Activated T-cell treated with anti-CD3 and anti-CD28 coated beads, Interleukin-2, amount 50 U/mL, for 72 hours (primary cell): ENCODE measurements at regions not wholly inside any gene's neighbourhood (a gene's known extent, or its start where the extent isn't known, plus 50 kb on each side); places are given as distances from the start of the nearest gene placed in this dataset.

Experiments
- ATAC-seq, 2 donors: fragments of 150-1000 bp; cut with Tn5 transposase; replicated peaks in 1 of 2; 2 replicates each; pipeline ENCODE4 v1.10.0; 2021; ENCODE audit warnings: moderate library complexity in 2 of 2, mild to moderate bottlenecking in 1 of 2
- DNase-seq, 2 donors: peaks; one replicate each; pipeline ENCODE4 v3.0.0; 2021 to 2022; ENCODE audit warnings: mixed read lengths in 1 of 2
- H3K27ac Mint-ChIP-seq: one replicate; pipeline ENCODE4 v1.8.0; 2022; ENCODE audit warnings: mild to moderate bottlenecking, moderate library complexity, mixed read lengths
- H3K27me3 Mint-ChIP-seq: one replicate; pipeline ENCODE4 v1.8.0; 2022; ENCODE audit warnings: low read depth, mixed read lengths
- H3K36me3 Mint-ChIP-seq, 2 donors: one replicate each; pipeline ENCODE4 v1.8.0; 2022; ENCODE audit warnings: mixed read lengths in 2 of 2, mild to moderate bottlenecking in 1 of 2; ENCODE audit not compliant: insufficient read depth in 2 of 2
- H3K4me1 Mint-ChIP-seq: one replicate; pipeline ENCODE4 v1.8.0; 2022; ENCODE audit warnings: low read depth, mixed read lengths
- H3K4me3 Mint-ChIP-seq, 2 donors: one replicate each; pipeline ENCODE4 v1.8.0; 2022; ENCODE audit warnings: mild to moderate bottlenecking in 2 of 2, mixed read lengths in 2 of 2, moderate library complexity in 2 of 2
- H3K9me3 Mint-ChIP-seq, 2 donors: one replicate each; pipeline ENCODE4 v1.8.0; 2022; ENCODE audit warnings: mixed read lengths in 2 of 2

- Mint-ChIP-seq H3K27ac (no peak overlapping the region), H3K27me3 (peaks cover 2% of the 10 kb centered on the region), H3K4me1 (no peaks in the 10 kb centered on the region), H3K36me3 (no peaks in the 10 kb centered on the region), H3K4me3 (no peak overlapping the region), H3K9me3 (no peaks in the 10 kb centered on the region)
- DNase-seq (no peak), ATAC-seq (no peak)
These were observed 189.4 kb upstream of the CHRNA7 start for GRCh38 chr15:31840849-31841476.

GRCh38 chr15:31842532-31843195 is 187.7 kb upstream of the CHRNA7 start:
- ATAC-seq = no peak
- H3K4me1 Mint-ChIP-seq = no peaks in the 10 kb centered on the region

GRCh38 chr15:31843426-31844055 is 186.8 kb upstream of the CHRNA7 start:
- Mint-ChIP-seq H3K4me1 (no peaks in the 10 kb centered on the region), H3K36me3 (no peaks in the 10 kb centered on the region), H3K9me3 (no peaks in the 10 kb centered on the region), H3K27ac (no peak overlapping the region), H3K4me3 (no peak overlapping the region), H3K27me3 (peaks cover 20% of the 10 kb centered on the region)
- ATAC-seq (no peak), DNase-seq (no peak)

More at GRCh38 chr15:31842532-31843195, 187.7 kb upstream of the CHRNA7 start:
- no peak for DNase-seq
- Mint-ChIP-seq H3K36me3 (no peaks in the 10 kb centered on the region), H3K4me3 (no peak overlapping the region), H3K9me3 (no peaks in the 10 kb centered on the region), H3K27ac (no peak overlapping the region), H3K27me3 (peaks cover 19% of the 10 kb centered on the region)

GRCh38 chr15:31845791-31846190 is 184.5 kb upstream of the CHRNA7 start:
- H3K4me3 Mint-ChIP-seq = no peak overlapping the region
- no peaks in the 10 kb centered on the region for H3K4me1 Mint-ChIP-seq
- DNase-seq = no peak
- no peaks in the 10 kb centered on the region for H3K36me3 Mint-ChIP-seq
- no peak overlapping the region for H3K27ac Mint-ChIP-seq
- peaks cover 2 to 3% of the 10 kb centered on the region in 2 donors for H3K9me3 Mint-ChIP-seq
- ATAC-seq = no peak
- peaks cover 20% of the 10 kb centered on the region for H3K27me3 Mint-ChIP-seq

- no peak for ATAC-seq
- H3K27me3 Mint-ChIP-seq = peaks cover 20% of the 10 kb centered on the region
- no peaks in the 10 kb centered on the region for H3K4me1 Mint-ChIP-seq
- no peak overlapping the region for H3K4me3 Mint-ChIP-seq
- H3K9me3 Mint-ChIP-seq = peaks cover 5 to 7% of the 10 kb centered on the region in 2 donors
- DNase-seq = no peak
- H3K36me3 Mint-ChIP-seq = no peaks in the 10 kb centered on the region
- no peak overlapping the region for H3K27ac Mint-ChIP-seq
These were observed 182.4 kb upstream of the CHRNA7 start for GRCh38 chr15:31847961-31848360.

GRCh38 chr15:31848621-31849020 is 181.7 kb upstream of the CHRNA7 start:
- H3K27ac Mint-ChIP-seq = no peak overlapping the region
- ATAC-seq (no peak), DNase-seq (no peak)
- no peaks in the 10 kb centered on the region for H3K4me1 Mint-ChIP-seq
- peaks cover 5 to 7% of the 10 kb centered on the region in 2 donors for H3K9me3 Mint-ChIP-seq
- H3K4me3 Mint-ChIP-seq = no peak overlapping the region
- H3K27me3 Mint-ChIP-seq = peaks cover 20% of the 10 kb centered on the region
- H3K36me3 Mint-ChIP-seq = no peaks in the 10 kb centered on the region

GRCh38 chr15:31852933-31853799 is 177.1 kb upstream of the CHRNA7 start:
- Mint-ChIP-seq H3K36me3 (no peaks in the 10 kb centered on the region), H3K9me3 (peaks cover 7 to 10% of the 10 kb centered on the region in 2 donors), H3K27me3 (peaks cover 7% of the 10 kb centered on the region), H3K4me3 (no peak overlapping the region), H3K4me1 (no peaks in the 10 kb centered on the region), H3K27ac (no peak overlapping the region)
- DNase-seq (no peak), ATAC-seq (no peak)

- peaks cover 7% of the 10 kb centered on the region for H3K27me3 Mint-ChIP-seq
- DNase-seq = no peak
- no peaks in the 10 kb centered on the region for H3K36me3 Mint-ChIP-seq
- no peak overlapping the region for H3K4me3 Mint-ChIP-seq
- H3K4me1 Mint-ChIP-seq = no peaks in the 10 kb centered on the region
- H3K27ac Mint-ChIP-seq = no peak overlapping the region
- peaks cover 2 to 3% of the 10 kb centered on the region in 2 donors for H3K9me3 Mint-ChIP-seq
- ATAC-seq = no peak
These were observed 173.7 kb upstream of the CHRNA7 start for GRCh38 chr15:31856581-31856980.

- DNase-seq = no peak
- peaks cover 7% of the 10 kb centered on the region for H3K27me3 Mint-ChIP-seq
- no peaks in the 10 kb centered on the region for H3K4me1 Mint-ChIP-seq
- peaks cover 2 to 3% of the 10 kb centered on the region in 2 donors for H3K9me3 Mint-ChIP-seq
- H3K27ac Mint-ChIP-seq = no peak overlapping the region
- no peaks in the 10 kb centered on the region for H3K36me3 Mint-ChIP-seq
- ATAC-seq = no peak
- no peak overlapping the region for H3K4me3 Mint-ChIP-seq
These were observed 173.1 kb upstream of the CHRNA7 start for GRCh38 chr15:31857194-31857593.

- Mint-ChIP-seq H3K27ac (no peak overlapping the region), H3K4me3 (no peak overlapping the region), H3K9me3 (peaks cover 2 to 3% of the 10 kb centered on the region in 2 donors), H3K36me3 (no peaks in the 10 kb centered on the region), H3K4me1 (no peaks in the 10 kb centered on the region), H3K27me3 (peaks cover 7% of the 10 kb centered on the region)
- DNase-seq (no peak), ATAC-seq (no peak)
These were observed 172.3 kb upstream of the CHRNA7 start for GRCh38 chr15:31858026-31858425.

- Mint-ChIP-seq H3K27me3 (peaks cover 21% of the 10 kb centered on the region), H3K36me3 (no peaks in the 10 kb centered on the region), H3K9me3 (no peaks in the 10 kb centered on the region), H3K4me1 (peaks cover 5% of the 10 kb centered on the region), H3K4me3 (no peak overlapping the region), H3K27ac (no peak overlapping the region)
- ATAC-seq (no peak), DNase-seq (no peak)
These were observed 164.1 kb upstream of the CHRNA7 start for GRCh38 chr15:31866248-31866647.

GRCh38 chr15:31867536-31868442 is 162.5 kb upstream of the CHRNA7 start:
- H3K4me1 Mint-ChIP-seq = peaks cover 6% of the 10 kb centered on the region
- peak in 1 of 2 donors; percentile 28 for ATAC-seq
- DNase-seq = peak; percentile 60 to 71
- H3K27me3 Mint-ChIP-seq = peaks cover 21% of the 10 kb centered on the region
- H3K27ac Mint-ChIP-seq = no peak overlapping the region
- H3K9me3 Mint-ChIP-seq = no peaks in the 10 kb centered on the region
- H3K36me3 Mint-ChIP-seq = no peaks in the 10 kb centered on the region
- peak overlapping the region in 1 of 2 donors; percentile 38 for H3K4me3 Mint-ChIP-seq
